ENCODE measurements at regions not wholly inside any gene's neighbourhood (a gene's known extent, or its start where the extent isn't known, plus 50 kb on each side); places are given as distances from the start of the nearest gene placed in this dataset.
"Not testable (repeated sequence)": the region's sequence is repeated elsewhere in the genome, so short reads cannot be mapped to it uniquely, and the experiment has no call there.

- Histone ChIP-seq H3K27ac (ENCODE audit: low read depth, low read length, severe bottlenecking) (no peak overlapping the region), H3K4me3 (ENCODE audit: extremely low read depth, insufficient read depth, low read length, poor library complexity, severe bottlenecking) (no peak overlapping the region), H3K9me3 (ENCODE audit: control insufficient read depth, low read length) (no peaks in the 10 kb centered on the region), H3K36me3 (ENCODE audit: control insufficient read depth, insufficient read depth, low read length) (no peaks in the 10 kb centered on the region), H3K4me1 (ENCODE audit: control insufficient read depth, insufficient read depth, low read length, poor library complexity, severe bottlenecking) (no peaks in the 10 kb centered on the region)
- 85 to 89% methylated on average over 15 to 18 of the region's 21 CpGs for WGBS, 2 experiments (ENCODE audit: insufficient coverage in 2 of 2)
These were observed 207.3 kb upstream of the APCDD1 start for GRCh38 chr18:10247021-10247741.

DNA sequence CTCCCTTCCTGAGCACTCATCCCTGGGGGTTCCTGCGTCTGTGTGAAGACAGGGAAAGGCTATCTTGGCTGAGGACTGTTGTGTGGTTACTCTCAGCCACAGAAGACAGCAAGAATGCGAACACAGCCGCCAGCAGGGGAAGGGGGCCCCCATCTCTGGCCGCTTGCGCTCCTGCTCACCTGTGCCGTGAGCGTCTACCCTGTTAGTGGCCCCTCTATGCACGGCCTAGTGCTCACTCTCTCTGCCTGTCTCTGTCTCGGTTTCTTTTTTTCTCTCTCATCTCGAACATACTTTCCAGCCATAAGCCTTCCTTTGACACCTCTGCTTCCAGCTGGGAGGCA, 206.7 kb upstream of the APCDD1 start:
- Histone ChIP-seq H3K27ac (ENCODE audit: low read depth, low read length, severe bottlenecking) (no peak overlapping the region), H3K36me3 (ENCODE audit: control insufficient read depth, insufficient read depth, low read length) (no peaks in the 10 kb centered on the region), H3K9me3 (ENCODE audit: control insufficient read depth, low read length) (no peaks in the 10 kb centered on the region), H3K4me1 (ENCODE audit: control insufficient read depth, insufficient read depth, low read length, poor library complexity, severe bottlenecking) (no peaks in the 10 kb centered on the region), H3K4me3 (ENCODE audit: extremely low read depth, insufficient read depth, low read length, poor library complexity, severe bottlenecking) (no peak overlapping the region)
- 86 to 93% methylated on average over 8 to 10 of the region's 10 CpGs for WGBS, 2 experiments (ENCODE audit: insufficient coverage in 2 of 2)

GRCh38 chr18:10248738-10249137, 205.7 kb upstream of the APCDD1 start:
- 91 to 98% methylated on average over 5 of the region's 5 CpGs for WGBS, 2 experiments (ENCODE audit: insufficient coverage in 2 of 2)

DNA sequence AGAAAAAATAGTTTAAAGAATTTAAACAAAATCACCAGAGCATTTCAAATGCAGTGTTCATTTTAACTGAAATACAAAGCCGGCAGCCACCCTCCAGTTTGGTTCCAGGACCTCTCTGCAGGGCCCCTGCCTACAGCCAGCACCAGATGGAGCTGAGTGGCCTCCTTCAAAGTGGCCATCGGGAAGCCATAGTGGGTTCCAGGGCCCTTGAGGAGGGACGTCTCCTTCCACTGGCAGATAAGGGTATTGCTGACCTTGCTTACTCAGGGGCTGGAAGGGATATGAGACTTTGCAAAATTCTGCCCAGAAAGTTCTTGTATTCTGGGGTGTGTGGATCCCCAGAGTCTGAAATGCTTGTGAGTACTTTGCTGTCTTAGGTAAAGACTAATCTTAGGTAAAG, 205.2 kb upstream of the APCDD1 start:
- Histone ChIP-seq H3K4me1 (ENCODE audit: control insufficient read depth, insufficient read depth, low read length, poor library complexity, severe bottlenecking) (no peaks in the 10 kb centered on the region), H3K27ac (ENCODE audit: low read depth, low read length, severe bottlenecking) (no peak overlapping the region), H3K4me3 (ENCODE audit: extremely low read depth, insufficient read depth, low read length, poor library complexity, severe bottlenecking) (no peak overlapping the region), H3K9me3 (ENCODE audit: control insufficient read depth, low read length) (no peaks in the 10 kb centered on the region), H3K36me3 (ENCODE audit: control insufficient read depth, insufficient read depth, low read length) (no peaks in the 10 kb centered on the region)
- 70 to 80% methylated on average over 3 of the region's 3 CpGs for WGBS, 2 experiments (ENCODE audit: insufficient coverage in 2 of 2)

More at GRCh38 chr18:10248738-10249137, 205.7 kb upstream of the APCDD1 start:
- H3K36me3 ChIP-seq (ENCODE audit: control insufficient read depth, insufficient read depth, low read length), result no peaks in the 10 kb centered on the region
- no peaks in the 10 kb centered on the region for H3K9me3 ChIP-seq (ENCODE audit: control insufficient read depth, low read length)
- H3K4me3 ChIP-seq (ENCODE audit: extremely low read depth, insufficient read depth, low read length, poor library complexity, severe bottlenecking), result no peak overlapping the region
- no peaks in the 10 kb centered on the region for H3K4me1 ChIP-seq (ENCODE audit: control insufficient read depth, insufficient read depth, low read length, poor library complexity, severe bottlenecking)
- H3K27ac ChIP-seq (ENCODE audit: low read depth, low read length, severe bottlenecking), result no peak overlapping the region

DNA sequence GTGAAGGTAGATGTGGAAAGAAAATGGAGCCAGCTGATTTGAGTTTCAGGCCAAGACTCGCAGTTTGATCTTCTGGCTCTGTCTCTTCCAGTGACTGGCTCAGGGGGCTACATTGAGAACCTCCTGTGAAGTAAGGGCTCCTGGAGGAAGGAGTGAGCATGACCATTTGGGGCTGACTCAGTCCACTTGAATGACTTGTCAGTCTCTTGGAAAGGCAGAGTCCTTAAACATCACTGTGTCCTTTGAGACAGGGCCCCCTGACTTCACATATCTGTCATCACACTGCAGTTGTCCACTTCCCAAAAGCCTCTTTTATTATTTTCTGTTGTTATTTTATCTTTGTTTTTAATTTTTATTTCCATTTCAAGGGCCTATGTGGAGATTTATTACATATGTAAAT, 204.6 kb upstream of the APCDD1 start:
- WGBS, 2 experiments (ENCODE audit: insufficient coverage in 2 of 2), result 89 to 100% methylated on average over 1 of the region's 1 CpG
- H3K4me1 ChIP-seq (ENCODE audit: control insufficient read depth, insufficient read depth, low read length, poor library complexity, severe bottlenecking), result no peaks in the 10 kb centered on the region
- H3K4me3 ChIP-seq (ENCODE audit: extremely low read depth, insufficient read depth, low read length, poor library complexity, severe bottlenecking), result no peak overlapping the region
- no peaks in the 10 kb centered on the region for H3K9me3 ChIP-seq (ENCODE audit: control insufficient read depth, low read length)
- H3K27ac ChIP-seq (ENCODE audit: low read depth, low read length, severe bottlenecking), result no peak overlapping the region
- H3K36me3 ChIP-seq (ENCODE audit: control insufficient read depth, insufficient read depth, low read length), result no peaks in the 10 kb centered on the region

GRCh38 chr18:10252494-10252893, 201.9 kb upstream of the APCDD1 start:
- WGBS, 2 experiments (ENCODE audit: insufficient coverage in 2 of 2), result 80 to 96% methylated on average over 1 to 3 of the region's 4 CpGs

DNA sequence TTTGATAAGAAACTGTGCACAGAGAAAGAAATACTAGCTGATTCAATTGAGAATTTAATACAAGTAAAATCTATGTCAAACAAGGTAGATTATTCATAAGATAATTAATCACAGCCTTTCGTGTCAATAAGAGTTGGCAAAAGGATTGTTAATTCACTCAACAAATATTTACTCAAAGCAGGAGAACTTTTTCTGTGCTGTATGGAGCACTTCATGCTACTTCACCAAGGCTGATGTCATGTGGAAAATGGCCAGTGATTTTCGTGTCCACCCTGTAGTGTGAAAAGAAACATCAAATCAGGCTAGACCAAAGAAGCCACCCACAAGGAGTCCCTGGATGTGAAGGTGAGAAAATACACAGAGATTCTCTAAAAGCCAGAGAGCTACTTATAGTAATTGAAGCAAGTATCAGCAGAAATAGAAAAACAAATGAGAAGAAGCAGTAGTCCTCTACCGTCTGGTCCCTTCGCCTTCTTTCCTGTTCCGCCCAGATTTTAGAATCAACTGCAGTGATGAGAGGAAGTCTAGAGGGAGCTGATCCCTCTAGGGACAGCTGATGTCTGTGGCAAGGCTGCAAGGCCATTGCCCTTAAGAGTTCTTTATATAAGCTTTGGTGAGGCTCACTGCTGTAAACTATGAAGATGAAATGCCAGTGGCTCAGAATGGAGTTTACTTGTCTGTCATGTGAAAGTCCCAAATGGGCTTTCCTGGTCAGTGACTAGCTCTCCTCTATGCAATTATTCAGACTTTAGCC, 201.3 kb upstream of the APCDD1 start:
- Histone ChIP-seq H3K27ac (ENCODE audit: low read depth, low read length, severe bottlenecking) (no peak overlapping the region), H3K9me3 (ENCODE audit: control insufficient read depth, low read length) (no peaks in the 10 kb centered on the region), H3K36me3 (ENCODE audit: control insufficient read depth, insufficient read depth, low read length) (no peaks in the 10 kb centered on the region), H3K4me3 (ENCODE audit: extremely low read depth, insufficient read depth, low read length, poor library complexity, severe bottlenecking) (no peak overlapping the region), H3K4me1 (ENCODE audit: control insufficient read depth, insufficient read depth, low read length, poor library complexity, severe bottlenecking) (no peaks in the 10 kb centered on the region)
- WGBS, 2 experiments (ENCODE audit: insufficient coverage in 2 of 2), result 83 to 87% methylated on average over 2 to 3 of the region's 5 CpGs

More at GRCh38 chr18:10252494-10252893, 201.9 kb upstream of the APCDD1 start:
- H3K9me3 ChIP-seq (ENCODE audit: control insufficient read depth, low read length), result no peaks in the 10 kb centered on the region
- H3K4me1 ChIP-seq (ENCODE audit: control insufficient read depth, insufficient read depth, low read length, poor library complexity, severe bottlenecking), result no peaks in the 10 kb centered on the region
- no peaks in the 10 kb centered on the region for H3K36me3 ChIP-seq (ENCODE audit: control insufficient read depth, insufficient read depth, low read length)
- no peak overlapping the region for H3K27ac ChIP-seq (ENCODE audit: low read depth, low read length, severe bottlenecking)
- no peak overlapping the region for H3K4me3 ChIP-seq (ENCODE audit: extremely low read depth, insufficient read depth, low read length, poor library complexity, severe bottlenecking)

DNA sequence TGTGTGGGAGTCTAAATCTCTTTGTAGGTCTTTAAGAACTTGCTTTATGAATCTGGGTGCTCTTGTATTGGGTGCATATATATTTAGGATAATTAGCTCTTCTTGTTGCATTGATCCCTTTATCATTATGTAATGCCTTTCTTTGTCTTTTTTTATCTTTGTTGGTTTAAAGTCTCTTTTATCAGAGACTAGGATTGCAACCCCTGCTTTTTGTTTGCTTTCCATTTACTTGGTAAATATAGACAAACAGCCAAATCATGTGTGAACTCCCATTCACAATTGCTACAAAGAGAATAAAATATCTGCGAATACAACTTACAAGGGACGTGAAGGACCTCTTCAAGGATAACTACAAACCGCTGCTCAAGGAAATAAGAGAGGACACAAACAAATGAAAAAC, 198.2 kb upstream of the APCDD1 start:
- H3K4me1 ChIP-seq (ENCODE audit: control insufficient read depth, insufficient read depth, low read length, poor library complexity, severe bottlenecking); H3K36me3 ChIP-seq (ENCODE audit: control insufficient read depth, insufficient read depth, low read length); H3K9me3 ChIP-seq (ENCODE audit: control insufficient read depth, low read length); H3K4me3 ChIP-seq (ENCODE audit: extremely low read depth, insufficient read depth, low read length, poor library complexity, severe bottlenecking); H3K27ac ChIP-seq (ENCODE audit: low read depth, low read length, severe bottlenecking): not testable (repeated sequence)
- WGBS, 2 experiments (ENCODE audit: insufficient coverage in 2 of 2), result 87 to 89% methylated on average over 2 to 3 of the region's 3 CpGs

GRCh38 chr18:10258836-10259474, 195.5 kb upstream of the APCDD1 start:
- 93 to 100% methylated on average over 2 to 4 of the region's 5 CpGs for WGBS, 2 experiments (ENCODE audit: insufficient coverage in 2 of 2)

GRCh38 chr18:10259901-10260300, 194.5 kb upstream of the APCDD1 start:
- Histone ChIP-seq H3K27ac (ENCODE audit: low read depth, low read length, severe bottlenecking) (no peak overlapping the region), H3K36me3 (ENCODE audit: control insufficient read depth, insufficient read depth, low read length) (no peaks in the 10 kb centered on the region), H3K9me3 (ENCODE audit: control insufficient read depth, low read length) (peaks cover 13% of the 10 kb centered on the region), H3K4me1 (ENCODE audit: control insufficient read depth, insufficient read depth, low read length, poor library complexity, severe bottlenecking) (no peaks in the 10 kb centered on the region), H3K4me3 (ENCODE audit: extremely low read depth, insufficient read depth, low read length, poor library complexity, severe bottlenecking) (no peak overlapping the region)
- no CpG with 5 or more reads among the region's 3 CpGs for WGBS, 2 experiments (ENCODE audit: insufficient coverage in 2 of 2)

More at GRCh38 chr18:10258836-10259474, 195.5 kb upstream of the APCDD1 start:
- H3K4me3 ChIP-seq (ENCODE audit: extremely low read depth, insufficient read depth, low read length, poor library complexity, severe bottlenecking), result no peak overlapping the region
- peaks cover 13% of the 10 kb centered on the region for H3K9me3 ChIP-seq (ENCODE audit: control insufficient read depth, low read length)
- no peak overlapping the region for H3K27ac ChIP-seq (ENCODE audit: low read depth, low read length, severe bottlenecking)
- H3K4me1 ChIP-seq (ENCODE audit: control insufficient read depth, insufficient read depth, low read length, poor library complexity, severe bottlenecking), result no peaks in the 10 kb centered on the region
- no peaks in the 10 kb centered on the region for H3K36me3 ChIP-seq (ENCODE audit: control insufficient read depth, insufficient read depth, low read length)
